Umbilical cord (tissue), 1 donor: ENCODE measurements at regions not wholly inside any gene's neighbourhood (a gene's known extent, or its start where the extent isn't known, plus 50 kb on each side); places are given as distances from the start of the nearest gene placed in this dataset.
"Not testable (repeated sequence)": the region's sequence is repeated elsewhere in the genome, so short reads cannot be mapped to it uniquely, and the experiment has no call there.

Experiments used
- DNase-seq: peaks from one replicate; pipeline ENCODE4 v3.0.0-alpha.2; 2015; ENCODE audit warnings: low spot score

DNA sequence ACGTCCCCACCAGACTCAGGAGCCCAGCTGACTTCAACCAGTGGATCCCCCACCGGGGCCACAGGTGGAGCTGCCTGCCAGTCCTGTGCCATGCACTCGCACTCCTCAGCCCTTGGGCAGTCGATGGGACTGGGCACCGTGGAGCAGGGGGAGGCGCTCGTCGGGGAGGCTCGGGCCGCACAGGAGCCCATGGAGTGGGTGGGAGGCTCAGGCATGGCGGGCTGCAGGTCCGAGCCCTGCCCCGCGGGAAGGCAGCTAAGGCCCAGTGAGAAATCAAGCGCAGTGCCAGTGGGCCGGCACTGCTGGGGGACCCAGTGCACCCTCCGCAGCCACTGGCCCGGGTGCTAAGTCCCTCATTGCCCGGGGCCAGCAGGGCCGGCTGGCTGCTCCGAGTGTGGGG, 52.3 kb upstream of the LRRC30 start:
- DNase-seq: not testable (repeated sequence)

DNA sequence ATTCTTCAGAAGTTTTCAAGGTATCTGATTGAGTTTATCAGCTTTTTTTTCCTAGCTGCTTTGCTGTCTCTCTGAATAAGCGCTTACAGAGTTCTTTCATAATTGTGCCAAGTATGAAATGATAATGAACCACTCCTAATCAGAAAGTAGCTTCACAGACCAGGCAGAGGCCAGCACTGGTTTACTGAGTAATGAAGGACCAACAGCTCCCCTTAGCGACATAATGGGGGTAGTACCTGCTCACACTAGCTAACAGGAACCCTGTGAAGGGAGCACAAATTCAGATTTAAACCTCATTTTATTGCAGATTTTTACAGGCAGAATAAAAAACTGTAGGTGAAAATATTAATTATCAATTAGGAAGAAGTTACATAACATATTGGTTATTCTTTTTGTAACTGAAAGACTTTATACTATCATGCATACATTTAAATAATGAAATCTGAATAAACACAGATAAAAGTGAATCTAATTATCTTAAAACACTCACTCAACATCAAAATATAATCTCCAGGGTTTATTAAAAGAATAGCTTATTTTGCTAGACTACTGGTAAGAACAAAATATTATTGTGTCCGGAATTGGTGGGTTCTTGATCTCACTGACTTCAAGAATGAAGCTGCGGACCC, 53.7 kb upstream of the LRRC30 start:
- peak; percentile 84 for DNase-seq

DNA sequence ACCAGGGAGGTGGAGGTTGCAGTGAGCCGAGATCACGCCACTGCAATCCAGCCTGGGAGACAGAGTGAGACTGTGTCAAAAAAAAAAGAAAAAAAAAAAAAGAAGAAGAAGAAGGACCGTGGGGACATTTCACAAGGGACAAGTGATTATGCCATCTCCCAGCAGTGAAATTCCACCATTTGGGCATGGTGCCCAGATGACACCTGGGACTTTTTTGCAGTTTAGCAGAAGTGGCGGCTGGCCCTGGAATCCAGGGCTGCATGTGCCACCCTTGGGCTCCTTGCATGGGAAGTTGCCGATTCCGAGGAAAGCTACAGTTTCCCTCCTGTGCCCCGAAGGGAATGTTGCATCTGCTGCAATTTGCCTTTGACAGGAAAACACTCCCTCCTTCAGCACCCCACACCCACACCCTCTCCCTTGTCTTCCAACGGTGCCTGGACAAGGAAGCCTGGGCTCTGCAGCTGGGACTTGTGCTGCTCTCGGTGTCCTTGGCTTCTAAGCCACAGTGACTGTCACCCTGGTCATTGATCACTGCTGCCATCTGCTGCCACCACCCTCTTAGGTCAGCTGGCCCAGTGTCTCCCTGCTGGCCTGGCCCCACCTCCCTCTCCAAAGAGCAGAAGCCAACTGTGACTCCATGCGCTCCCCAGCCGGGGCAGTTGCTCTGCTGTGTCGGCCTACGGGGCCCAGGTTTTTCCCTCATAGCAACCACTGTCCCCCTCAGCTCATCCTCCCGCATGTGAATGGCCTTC, 56.4 kb upstream of the LRRC30 start:
- no peak for DNase-seq

DNA sequence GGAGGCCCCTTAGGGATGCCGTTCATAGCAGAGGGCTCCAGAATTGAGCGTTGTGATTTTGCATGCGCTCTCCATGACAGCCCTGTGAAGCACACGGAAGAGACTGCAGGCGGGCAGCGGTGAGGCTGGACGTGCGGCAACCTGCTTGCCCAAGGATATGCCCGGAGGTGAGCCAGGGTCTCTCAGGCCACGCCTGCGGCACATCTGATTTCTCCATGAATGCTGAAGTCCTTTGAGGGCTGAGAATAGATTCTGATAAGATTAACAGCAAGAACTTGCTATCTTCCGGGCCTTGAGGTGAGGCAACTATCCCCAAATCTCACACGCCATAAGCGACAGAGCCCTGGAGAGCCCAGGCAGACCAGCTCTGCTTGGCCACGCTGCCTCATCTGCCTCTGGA, 55.6 kb upstream of the LAMA1 start:
- no peak for DNase-seq

DNA sequence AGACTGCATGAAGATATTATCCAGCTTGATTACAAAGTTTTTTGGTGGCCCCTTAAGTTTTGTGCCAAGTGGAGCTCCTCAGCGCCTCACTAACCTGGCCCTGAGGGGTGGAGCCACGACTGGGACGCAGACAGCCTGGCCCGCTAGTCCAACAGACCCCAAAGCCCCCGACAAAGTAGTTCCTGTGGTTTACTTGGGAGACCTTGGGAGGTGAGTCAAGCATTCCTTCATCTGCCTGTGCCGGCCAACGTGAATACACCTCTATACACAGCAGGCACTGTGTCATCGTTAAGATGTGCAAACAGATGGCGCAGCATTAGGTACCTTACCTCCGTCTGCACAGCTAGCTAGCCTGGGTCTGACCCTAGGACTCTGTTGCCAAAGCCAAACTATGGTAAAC, 55.0 kb upstream of the LAMA1 start:
- DNase-seq: no peak

DNA sequence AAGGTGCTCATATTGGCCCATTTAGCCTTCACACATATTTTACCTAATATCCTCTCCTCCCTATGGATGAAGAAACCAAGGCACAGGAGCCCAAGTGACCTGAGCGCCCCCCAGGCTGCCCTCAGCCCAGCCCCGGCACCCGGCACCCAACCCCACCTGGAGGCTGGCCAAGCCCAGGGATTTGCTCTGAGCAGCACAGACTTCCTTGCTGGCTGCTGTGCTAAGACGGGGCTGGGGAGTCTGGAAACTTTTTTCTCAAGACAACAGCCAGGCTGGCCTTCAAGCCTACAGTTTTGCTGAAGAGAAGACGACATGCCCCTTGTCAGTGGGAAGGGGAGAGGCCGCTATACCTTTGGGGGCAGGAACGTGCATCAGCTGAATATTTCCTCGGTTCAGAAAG, 52.7 kb upstream of the LAMA1 start:
- peak; percentile 33 for DNase-seq

DNA sequence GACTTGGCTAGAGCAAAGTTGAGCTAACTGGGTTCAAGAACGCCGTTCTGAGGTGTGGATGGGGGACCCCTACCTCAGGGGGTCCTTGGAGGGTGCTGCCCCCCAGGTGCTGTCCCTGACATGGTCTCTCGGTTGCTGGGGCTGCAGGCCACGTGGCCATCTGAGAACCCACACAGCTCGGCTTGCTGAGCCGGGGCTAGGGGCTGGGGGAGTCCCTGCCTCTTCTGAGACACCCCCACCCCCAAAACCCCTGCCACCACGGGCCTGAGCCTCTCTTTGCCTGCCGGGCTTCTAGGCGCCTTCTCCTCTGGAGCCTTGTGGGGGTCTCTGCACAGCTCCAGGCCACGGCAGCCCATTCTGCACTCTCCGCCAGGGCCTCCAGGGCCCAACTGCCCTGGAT, 52.0 kb upstream of the LAMA1 start:
- no peak for DNase-seq

DNA sequence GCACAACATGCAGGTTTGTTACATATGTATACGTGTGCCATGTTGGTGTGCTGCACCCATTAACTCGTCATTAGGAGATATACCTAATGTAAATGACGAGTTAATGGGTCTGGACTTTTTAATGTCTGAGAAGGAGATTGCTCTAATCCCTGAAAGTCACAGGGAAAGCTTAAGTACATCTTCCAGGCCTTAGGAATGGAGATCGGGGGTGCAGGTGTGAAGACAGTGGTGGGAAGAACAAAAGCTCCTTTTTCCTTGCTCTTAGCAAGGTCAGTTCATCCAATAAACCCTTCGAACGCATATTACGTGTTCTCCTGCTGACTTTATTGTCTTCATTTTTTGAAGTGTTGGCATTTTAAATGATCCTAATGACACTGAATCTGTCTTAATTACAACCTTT, 50.8 kb upstream of the LAMA1 start:
- no peak for DNase-seq
